Stimulated activated CD8-positive, alpha-beta memory T cell treated with anti-CD3 and anti-CD28 coated beads, Interleukin-4, amount 100 ng/mL, for 48 hours (primary cell): ENCODE measurements at regions not wholly inside any gene's neighbourhood (a gene's known extent, or its start where the extent isn't known, plus 50 kb on each side); places are given as distances from the start of the nearest gene placed in this dataset.
"Not testable (repeated sequence)": the region's sequence is repeated elsewhere in the genome, so short reads cannot be mapped to it uniquely, and the experiment has no call there.

Experiments used
- DNase-seq: peaks from one replicate; pipeline ENCODE4 v3.0.0-alpha.2; 2020

- DNase-seq, result no peak
These were observed 227.9 kb upstream of the PITX2 start for GRCh38 chr4:110850461-110851442.

GRCh38 chr4:110851989-110852388 lies 229.1 kb upstream of the PITX2 start:
- no peak for DNase-seq

- no peak for DNase-seq
These were observed 229.9 kb upstream of the PITX2 start for GRCh38 chr4:110852793-110853192.

- DNase-seq, result no peak
These were observed 230.4 kb upstream of the PITX2 start for GRCh38 chr4:110853242-110853641.

GRCh38 chr4:110854021-110854678 lies 231.3 kb upstream of the PITX2 start:
- DNase-seq, result no peak

- DNase-seq, result no peak
These were observed 237.2 kb upstream of the PITX2 start for GRCh38 chr4:110860125-110860524.

- no peak for DNase-seq
These were observed 238.0 kb upstream of the PITX2 start for GRCh38 chr4:110860901-110861300.

- no peak for DNase-seq
These were observed 242.9 kb upstream of the PITX2 start for GRCh38 chr4:110865611-110866259.

GRCh38 chr4:110867251-110867960 lies 244.5 kb upstream of the PITX2 start:
- DNase-seq, result no peak

GRCh38 chr4:110867981-110868720 lies 245.3 kb upstream of the PITX2 start:
- DNase-seq, result no peak

- no peak for DNase-seq
These were observed 246.2 kb upstream of the PITX2 start for GRCh38 chr4:110869114-110869513.

GRCh38 chr4:110869862-110870572 lies 247.1 kb upstream of the PITX2 start:
- no peak for DNase-seq

- DNase-seq, result not testable (repeated sequence)
These were observed 253.3 kb upstream of the PITX2 start for GRCh38 chr4:110876214-110876613.

GRCh38 chr4:110876866-110877265 lies 254.0 kb upstream of the PITX2 start:
- DNase-seq, result no peak

- DNase-seq, result no peak
These were observed 255.0 kb upstream of the PITX2 start for GRCh38 chr4:110877778-110878370.

- DNase-seq, result no peak
These were observed 255.5 kb upstream of the PITX2 start for GRCh38 chr4:110878413-110878812.

GRCh38 chr4:110878956-110879355 lies 256.1 kb upstream of the PITX2 start:
- DNase-seq, result no peak

GRCh38 chr4:110886270-110886669 lies 263.4 kb upstream of the PITX2 start:
- no peak for DNase-seq

GRCh38 chr4:110886856-110887255 lies 264.0 kb upstream of the PITX2 start:
- DNase-seq, result no peak

- no peak for DNase-seq
These were observed 274.9 kb upstream of the PITX2 start for GRCh38 chr4:110897784-110898183.

GRCh38 chr4:110898290-110898689 lies 275.4 kb upstream of the PITX2 start:
- DNase-seq, result no peak
